ENCODE measurements at regions not wholly inside any gene's neighbourhood (a gene's known extent, or its start where the extent isn't known, plus 50 kb on each side); places are given as distances from the start of the nearest gene placed in this dataset.

GRCh38 chr7:97272237-97272975 is 154.9 kb downstream of the SDHAF3 start:
- intact Hi-C loops (cut with DNase I), result no loop called here
- Histone ChIP-seq H3K27me3 (no peaks in the 10 kb centered on the region), H3K4me1 (no peaks in the 10 kb centered on the region), H3K9me3 (no peaks in the 10 kb centered on the region), H3K27ac (no peak overlapping the region), H3K36me3 (replicated peaks in 1 of 2; ENCODE audit: insufficient read depth in 1 of 2, low read depth in 2 of 2) (no peaks in the 10 kb centered on the region), H3K4me3 (no peak overlapping the region)
- WGBS, 2 donors, result 44 to 46% methylated on average over 7 of the region's 7 CpGs
- no peak for DNase-seq
- no peak for ATAC-seq
- TF ChIP-seq CTCF (IDR thresholded peaks at IDR 0.05), result no peak

- no peak for TF ChIP-seq POLR2A (IDR thresholded peaks at IDR 0.05)
- intact Hi-C loops (cut with DNase I), result no loop called here
- no peak for ATAC-seq
These were observed 158.0 kb downstream of the SDHAF3 start for GRCh38 chr7:97275475-97275874.

GRCh38 chr7:97280950-97281349 is 163.5 kb downstream of the SDHAF3 start:
- ATAC-seq (no peak), DNase-seq (no peak)
- Histone ChIP-seq H3K36me3 (replicated peaks in 1 of 2; ENCODE audit: insufficient read depth in 1 of 2, low read depth in 2 of 2) (no peaks in the 10 kb centered on the region), H3K9me3 (no peaks in the 10 kb centered on the region), H3K27ac (no peak overlapping the region), H3K27me3 (no peaks in the 10 kb centered on the region), H3K4me1 (no peaks in the 10 kb centered on the region), H3K4me3 (no peak overlapping the region)
- no peak for TF ChIP-seq CTCF (IDR thresholded peaks at IDR 0.05)
- TF ChIP-seq POLR2A (IDR thresholded peaks at IDR 0.05), result no peak
- 57 to 64% methylated on average over 5 of the region's 5 CpGs for WGBS, 2 donors
- intact Hi-C loops (cut with DNase I), result no loop called here

More at GRCh38 chr7:97275475-97275874, 158.0 kb downstream of the SDHAF3 start:
- DNase-seq, result no peak
- H3K9me3 ChIP-seq, result no peaks in the 10 kb centered on the region
- no peak overlapping the region for H3K27ac ChIP-seq
- H3K4me1 ChIP-seq, result no peaks in the 10 kb centered on the region
- no peaks in the 10 kb centered on the region for H3K36me3 ChIP-seq (replicated peaks in 1 of 2; ENCODE audit: insufficient read depth in 1 of 2, low read depth in 2 of 2)
- 77 to 89% methylated on average over 2 of the region's 2 CpGs for WGBS, 2 donors
- no peak overlapping the region for H3K4me3 ChIP-seq
- H3K27me3 ChIP-seq, result no peaks in the 10 kb centered on the region

- intact Hi-C loops (cut with DNase I), result no loop called here
- Histone ChIP-seq H3K4me1 (no peaks in the 10 kb centered on the region), H3K27me3 (no peaks in the 10 kb centered on the region), H3K27ac (no peak overlapping the region), H3K4me3 (no peak overlapping the region), H3K9me3 (no peaks in the 10 kb centered on the region), H3K36me3 (replicated peaks in 1 of 2; ENCODE audit: insufficient read depth in 1 of 2, low read depth in 2 of 2) (no peaks in the 10 kb centered on the region)
- no peak for TF ChIP-seq POLR2A (IDR thresholded peaks at IDR 0.05)
- TF ChIP-seq CTCF (IDR thresholded peaks at IDR 0.05), result no peak
- ATAC-seq, result no peak
- 30 to 46% methylated on average over 2 of the region's 2 CpGs for WGBS, 2 donors
- DNase-seq, result no peak
These were observed 167.8 kb downstream of the SDHAF3 start for GRCh38 chr7:97285348-97285747.

GRCh38 chr7:97293031-97293430 is 175.5 kb downstream of the SDHAF3 start:
- WGBS, 2 donors, result 61 to 74% methylated on average over 3 of the region's 3 CpGs
- intact Hi-C loops (cut with DNase I), result no loop called here
- no peak for ATAC-seq

More at GRCh38 chr7:97293031-97293430, 175.5 kb downstream of the SDHAF3 start:
- no peak overlapping the region for H3K27ac ChIP-seq
- no peaks in the 10 kb centered on the region for H3K9me3 ChIP-seq
- no peaks in the 10 kb centered on the region for H3K27me3 ChIP-seq
- TF ChIP-seq CTCF (IDR thresholded peaks at IDR 0.05), result no peak
- TF ChIP-seq POLR2A (IDR thresholded peaks at IDR 0.05), result no peak
- no peak for DNase-seq
- no peaks in the 10 kb centered on the region for H3K4me1 ChIP-seq
- H3K4me3 ChIP-seq, result no peak overlapping the region
- no peaks in the 10 kb centered on the region for H3K36me3 ChIP-seq (replicated peaks in 1 of 2; ENCODE audit: insufficient read depth in 1 of 2, low read depth in 2 of 2)
